H1 (cell line): ENCODE measurements at regions not wholly inside any gene's neighbourhood (a gene's known extent, or its start where the extent isn't known, plus 50 kb on each side); places are given as distances from the start of the nearest gene placed in this dataset.

ENCODE experiments used
- ATF2 ChIP-seq: IDR thresholded peaks from 2 replicates; pipeline ENCODE4 v1.6.1; 2012; ENCODE audit warnings: low read length, inconsistent platforms
- CHD7 ChIP-seq: fragments of 300-600 bp; sonication (generic); IDR thresholded peaks from 2 replicates; pipeline ENCODE4 v1.7.1; 2012; ENCODE audit warnings: low read length, moderate library complexity, mild to moderate bottlenecking, inconsistent platforms; ENCODE audit not compliant: insufficient replicate concordance
- JUN ChIP-seq: IDR thresholded peaks from 2 replicates; pipeline ENCODE4 v1.6.1; 2011; ENCODE audit warnings: low read depth, mild to moderate bottlenecking, improper control_type of control experiment, low read length
- POLR2A ChIP-seq, 2 experiments: IDR thresholded peaks; 1 replicate in 1 of 2; 2 replicates in 1 of 2; pipeline ENCODE4 v1.6.1; 2011; ENCODE audit warnings: low read depth in 2 of 2, low read length in 2 of 2, mild to moderate bottlenecking in 2 of 2; ENCODE audit errors: control extremely low read depth in 1 of 2
- RXRA ChIP-seq: IDR thresholded peaks from 2 replicates; pipeline ENCODE4 v1.6.1; 2011; ENCODE audit warnings: low read depth, mild to moderate bottlenecking, low read length, moderate library complexity; ENCODE audit not compliant: insufficient read depth
- USF2 ChIP-seq: IDR thresholded peaks from 2 replicates; pipeline ENCODE4 v1.6.1; 2011; ENCODE audit warnings: low read length, improper control_type of control experiment
- YY1 ChIP-seq: IDR thresholded peaks from 2 replicates; pipeline ENCODE4 v1.6.1; 2011; ENCODE audit warnings: low read depth, mild to moderate bottlenecking, low read length

GRCh38 chr12:4216187-4216927 lies 57.2 kb upstream of the CCND2 start (continued):
- TF ChIP-seq CHD7 (no peak), USF2 (no peak), YY1 (no peak), RXRA (no peak), JUN (no peak), ATF2 (no peak), POLR2A (IDR thresholded peaks at IDR 0.05; ENCODE audit: control extremely low read depth in 1 of 2, low read depth in 2 of 2, low read length in 2 of 2) (no peak)
